Islet precursor cell (in vitro differentiated cells): ENCODE measurements at regions not wholly inside any gene's neighbourhood (a gene's known extent, or its start where the extent isn't known, plus 50 kb on each side); places are given as distances from the start of the nearest gene placed in this dataset.

Source experiments
- DNase-seq: peaks from one replicate; pipeline ENCODE4 v3.0.0-alpha.2; 2018

- no peak for DNase-seq
Measured at GRCh38 chr5:56617998-56618397, 197.4 kb upstream of the MAP3K1 start.

GRCh38 chr5:56616454-56617160 lies 198.7 kb upstream of the MAP3K1 start:
- DNase-seq: no peak

GRCh38 chr5:56615361-56616153 lies 199.8 kb upstream of the MAP3K1 start:
- no peak for DNase-seq

- no peak for DNase-seq
Measured at GRCh38 chr5:56612759-56613158, 202.6 kb upstream of the MAP3K1 start.

GRCh38 chr5:56612353-56612752 lies 203.0 kb upstream of the MAP3K1 start:
- no peak for DNase-seq

GRCh38 chr5:56610093-56610698 lies 205.2 kb upstream of the MAP3K1 start:
- peak; percentile 67 for DNase-seq

GRCh38 chr5:56608217-56608925 lies 207.0 kb upstream of the MAP3K1 start:
- no peak for DNase-seq

GRCh38 chr5:56607551-56607950 lies 207.8 kb upstream of the MAP3K1 start:
- DNase-seq: peak; percentile 84

GRCh38 chr5:56607074-56607473 lies 208.3 kb upstream of the MAP3K1 start:
- DNase-seq: no peak

- no peak for DNase-seq
Measured at GRCh38 chr5:56606192-56606591, 209.2 kb upstream of the MAP3K1 start.

- DNase-seq: no peak
Measured at GRCh38 chr5:56605231-56605630, 210.1 kb upstream of the MAP3K1 start.

- DNase-seq: no peak
Measured at GRCh38 chr5:56601641-56602071, 213.7 kb upstream of the MAP3K1 start.

GRCh38 chr5:56598941-56599340 lies 216.4 kb upstream of the MAP3K1 start:
- DNase-seq: no peak

GRCh38 chr5:56596155-56596554 lies 219.2 kb upstream of the MAP3K1 start:
- no peak for DNase-seq

GRCh38 chr5:56595566-56595965 lies 219.8 kb upstream of the MAP3K1 start:
- no peak for DNase-seq

- no peak for DNase-seq
Measured at GRCh38 chr5:56594792-56595191, 220.6 kb upstream of the MAP3K1 start.

GRCh38 chr5:56591081-56591480 lies 224.3 kb upstream of the MAP3K1 start:
- DNase-seq: no peak

GRCh38 chr5:56589481-56589860 lies 225.9 kb upstream of the MAP3K1 start:
- no peak for DNase-seq

- DNase-seq: no peak
Measured at GRCh38 chr5:56588636-56589480, 226.5 kb upstream of the MAP3K1 start.

- DNase-seq: no peak
Measured at GRCh38 chr5:56588131-56588487, 227.2 kb upstream of the MAP3K1 start.

GRCh38 chr5:56587381-56588130 lies 227.8 kb upstream of the MAP3K1 start:
- no peak for DNase-seq
